Caco-2 (cell line): ENCODE measurements at regions not wholly inside any gene's neighbourhood (a gene's known extent, or its start where the extent isn't known, plus 50 kb on each side); places are given as distances from the start of the nearest gene placed in this dataset.

ENCODE experiments used
- BruUV-seq: library from RNA; stranded (reverse); fragments of 400-500 nt; replicated peaks from 2 replicates; lab custom pipeline; 2021; lab: Mats Ljungman, UMichigan
- CTCF ChIA-PET: fragments of 300-600 bp; sonication (Branson Sonifier 250); formaldehyde crosslinking; loops from one replicate; lab custom pipeline; 2022; ENCODE audit warnings: antibody characterized with exemption; lab: Charles Lee
- POLR2A ChIA-PET: fragments of 300-600 bp; sonication (Branson Sonifier 250); formaldehyde crosslinking; loops from one replicate; lab custom pipeline; 2022; ENCODE audit warnings: antibody characterized with exemption; lab: Charles Lee
- DNase-seq, 2 experiments: peaks; one replicate each; pipeline versions ENCODE4 v3.0.0 to v3.0.0-alpha.2; 2020 to 2022
- H3K27me3 ChIP-seq: replicated peaks from 2 replicates; pipeline ENCODE4 v1.6.0; 2011; ENCODE audit warnings: low read length; ENCODE audit not compliant: control insufficient read depth, insufficient read depth
- H3K36me3 ChIP-seq: 2 replicates; pipeline ENCODE4 v1.5.1; 2011; ENCODE audit warnings: low read length; ENCODE audit not compliant: control insufficient read depth, insufficient read depth
- H3K4me1 ChIP-seq: fragments of 250-450 bp; sonication (Bioruptor Pico); 2 replicates; pipeline ENCODE4 v1.5.1; 2020; ENCODE audit warnings: mild to moderate bottlenecking
- H3K4me3 ChIP-seq: 2 replicates; pipeline ENCODE4 v1.5.1; 2011; ENCODE audit warnings: low read depth, mild to moderate bottlenecking, control low read depth, low read length
- H3K9me3 ChIP-seq: fragments of 250-450 bp; sonication (Bioruptor Pico); 2 replicates; pipeline ENCODE4 v1.5.1; 2020; ENCODE audit warnings: mild to moderate bottlenecking, moderate library complexity
- H3K27ac Mint-ChIP-seq: one replicate; pipeline ENCODE4 v1.8.0; 2022; ENCODE audit warnings: mixed read lengths; ENCODE audit not compliant: unreplicated experiment
- H3K27me3 Mint-ChIP-seq: one replicate; pipeline ENCODE4 v1.8.0; 2022; ENCODE audit warnings: mixed read lengths; ENCODE audit not compliant: insufficient read depth, unreplicated experiment
- H3K36me3 Mint-ChIP-seq: one replicate; pipeline ENCODE4 v1.8.0; 2022; ENCODE audit warnings: mild to moderate bottlenecking, mixed read lengths; ENCODE audit not compliant: insufficient read depth, unreplicated experiment
- H3K4me1 Mint-ChIP-seq: one replicate; pipeline ENCODE4 v1.8.0; 2022; ENCODE audit warnings: low read depth, mixed read lengths; ENCODE audit not compliant: unreplicated experiment
- H3K4me3 Mint-ChIP-seq: one replicate; pipeline ENCODE4 v1.8.0; 2022; ENCODE audit warnings: mild to moderate bottlenecking, moderate library complexity, mixed read lengths; ENCODE audit not compliant: unreplicated experiment
- H3K9me3 Mint-ChIP-seq: one replicate; pipeline ENCODE4 v1.8.0; 2022; ENCODE audit warnings: mixed read lengths; ENCODE audit not compliant: unreplicated experiment
- intact Hi-C: fragments of 100-400 bp; cut with micrococcal nuclease; formaldehyde crosslinking; loops from one replicate; pipeline ENCODE4 v1.10.0; 2022; ENCODE audit not compliant: unreplicated experiment
- TF ChIP-seq, protein P1 (sequence below), 2 experiments: fragments of 200-600 bp in 1 of 2; IDR thresholded peaks; 1 replicate in 1 of 2; 2 replicates in 1 of 2; pipeline versions ENCODE4 v1.5.1 to v1.8.0; 2011 to 2022; ENCODE audit warnings: antibody characterized with exemption in 1 of 2, control low read depth in 1 of 2, inconsistent platforms in 1 of 2, low read depth in 1 of 2, low read length in 1 of 2, mild to moderate bottlenecking in 1 of 2, moderate library complexity in 1 of 2; ENCODE audit not compliant: insufficient read depth in 1 of 2, severe bottlenecking in 1 of 2, unreplicated experiment in 1 of 2

DNA sequence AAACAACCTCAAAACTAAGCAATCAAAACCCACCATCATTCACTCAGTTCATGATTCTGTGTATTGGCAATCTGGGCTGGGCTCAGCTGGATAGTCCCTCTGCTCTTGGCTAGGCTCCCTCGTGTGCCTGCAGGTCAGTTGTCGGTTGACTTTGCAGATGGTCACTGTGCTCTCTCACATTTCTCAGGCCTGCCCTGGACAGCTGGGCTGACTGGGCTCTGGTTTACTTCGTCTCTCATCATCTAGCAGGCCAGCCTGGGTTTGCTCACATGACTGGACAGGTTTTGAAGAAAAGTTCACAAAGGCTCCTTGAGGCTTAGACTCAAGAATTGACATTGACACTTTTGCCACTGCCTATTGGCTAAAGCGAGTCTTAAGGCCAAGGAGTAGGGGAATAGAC lies 105.0 kb upstream of the CTNNB1 start:
- no peak overlapping the region for H3K27ac Mint-ChIP-seq
- TF ChIP-seq, protein P1, sequence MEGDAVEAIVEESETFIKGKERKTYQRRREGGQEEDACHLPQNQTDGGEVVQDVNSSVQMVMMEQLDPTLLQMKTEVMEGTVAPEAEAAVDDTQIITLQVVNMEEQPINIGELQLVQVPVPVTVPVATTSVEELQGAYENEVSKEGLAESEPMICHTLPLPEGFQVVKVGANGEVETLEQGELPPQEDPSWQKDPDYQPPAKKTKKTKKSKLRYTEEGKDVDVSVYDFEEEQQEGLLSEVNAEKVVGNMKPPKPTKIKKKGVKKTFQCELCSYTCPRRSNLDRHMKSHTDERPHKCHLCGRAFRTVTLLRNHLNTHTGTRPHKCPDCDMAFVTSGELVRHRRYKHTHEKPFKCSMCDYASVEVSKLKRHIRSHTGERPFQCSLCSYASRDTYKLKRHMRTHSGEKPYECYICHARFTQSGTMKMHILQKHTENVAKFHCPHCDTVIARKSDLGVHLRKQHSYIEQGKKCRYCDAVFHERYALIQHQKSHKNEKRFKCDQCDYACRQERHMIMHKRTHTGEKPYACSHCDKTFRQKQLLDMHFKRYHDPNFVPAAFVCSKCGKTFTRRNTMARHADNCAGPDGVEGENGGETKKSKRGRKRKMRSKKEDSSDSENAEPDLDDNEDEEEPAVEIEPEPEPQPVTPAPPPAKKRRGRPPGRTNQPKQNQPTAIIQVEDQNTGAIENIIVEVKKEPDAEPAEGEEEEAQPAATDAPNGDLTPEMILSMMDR (IDR thresholded peaks at IDR 0.05; ENCODE audit: insufficient read depth in 1 of 2, low read depth in 1 of 2, low read length in 1 of 2, severe bottlenecking in 1 of 2, unreplicated experiment in 1 of 2): no peak
- H3K36me3 Mint-ChIP-seq: peaks cover 6% of the 10 kb centered on the region
- Histone ChIP-seq H3K27me3 (no peaks in the 10 kb centered on the region), H3K4me1 (no peaks in the 10 kb centered on the region), H3K9me3 (no peaks in the 10 kb centered on the region), H3K4me3 (no peak overlapping the region), H3K36me3 (no peaks in the 10 kb centered on the region)
- POLR2A ChIA-PET: no interaction called here
- H3K4me1 Mint-ChIP-seq: peaks cover 7% of the 10 kb centered on the region
- H3K27me3 Mint-ChIP-seq: no peaks in the 10 kb centered on the region
- H3K9me3 Mint-ChIP-seq: no peaks in the 10 kb centered on the region
- intact Hi-C loops: no loop called here
- CTCF ChIA-PET: no interaction called here
- BruUV-seq: no TSS peak
- H3K4me3 Mint-ChIP-seq: no peak overlapping the region
- no peak for DNase-seq

DNA sequence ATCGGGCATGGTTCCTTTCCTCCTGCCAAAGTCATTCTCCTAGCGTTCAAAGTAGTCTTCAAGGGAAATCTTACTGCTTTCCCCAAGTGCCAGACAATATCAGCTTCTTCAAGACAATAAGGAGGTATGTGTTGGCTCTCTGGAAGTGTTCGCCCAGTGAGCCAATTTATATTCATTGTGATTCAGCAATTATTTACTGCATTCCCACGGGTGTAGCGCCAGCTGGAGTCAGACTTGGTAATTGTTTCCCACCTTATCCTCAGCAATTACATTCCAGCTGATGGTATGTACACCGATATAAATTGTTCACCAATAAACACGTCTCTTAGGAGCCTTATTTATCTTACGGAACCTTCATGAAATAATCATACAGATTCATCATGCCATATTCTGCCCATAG lies 103.6 kb upstream of the CTNNB1 start:
- ChIA-PET POLR2A (no interaction called here), CTCF (no interaction called here)
- peaks cover 7% of the 10 kb centered on the region for H3K4me1 Mint-ChIP-seq
- intact Hi-C loops: no loop called here
- H3K9me3 ChIP-seq: no peaks in the 10 kb centered on the region
- DNase-seq: no peak
- no peak overlapping the region for H3K27ac Mint-ChIP-seq
- peaks cover 2% of the 10 kb centered on the region for H3K4me1 ChIP-seq
- TF ChIP-seq, protein P1 (IDR thresholded peaks at IDR 0.05; ENCODE audit: insufficient read depth in 1 of 2, low read depth in 1 of 2, low read length in 1 of 2, severe bottlenecking in 1 of 2, unreplicated experiment in 1 of 2): no peak
- H3K9me3 Mint-ChIP-seq: no peaks in the 10 kb centered on the region
- no peak overlapping the region for H3K4me3 ChIP-seq
- no peak overlapping the region for H3K4me3 Mint-ChIP-seq
- no peaks in the 10 kb centered on the region for H3K36me3 ChIP-seq
- peaks cover 6% of the 10 kb centered on the region for H3K36me3 Mint-ChIP-seq
- H3K27me3 ChIP-seq: no peaks in the 10 kb centered on the region
- H3K27me3 Mint-ChIP-seq: no peaks in the 10 kb centered on the region
- no TSS peak for BruUV-seq

DNA sequence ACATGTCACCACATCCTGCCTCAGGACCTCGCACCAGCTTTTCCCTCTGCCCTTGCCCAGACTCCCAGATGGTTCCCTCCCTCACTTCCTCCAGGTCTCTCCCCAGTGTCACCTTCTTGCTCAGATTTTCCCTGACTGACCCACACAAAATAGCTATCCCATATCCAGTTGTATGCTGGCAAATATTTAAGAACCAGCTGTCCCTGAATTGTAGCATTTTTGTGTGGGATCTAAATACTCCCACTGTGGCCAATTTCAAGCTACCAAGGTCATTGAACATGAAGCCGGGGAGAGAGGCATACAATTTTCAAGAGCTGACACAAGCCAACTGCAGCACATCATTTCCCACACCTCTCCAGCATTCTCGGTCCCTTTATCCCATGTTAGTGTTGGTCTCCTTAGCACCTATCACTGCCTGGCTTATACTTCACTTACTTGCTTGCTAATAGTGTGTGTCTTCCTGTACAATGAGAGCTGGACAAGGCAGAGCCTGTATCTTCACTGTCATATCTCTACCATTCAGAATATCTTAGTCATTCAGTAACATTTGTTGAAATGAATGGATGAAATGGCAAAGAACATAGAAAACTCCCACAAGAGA lies 101.3 kb upstream of the CTNNB1 start:
- TF ChIP-seq, protein P1 (IDR thresholded peaks at IDR 0.05; ENCODE audit: insufficient read depth in 1 of 2, low read depth in 1 of 2, low read length in 1 of 2, severe bottlenecking in 1 of 2, unreplicated experiment in 1 of 2): no peak
- ChIA-PET POLR2A (no interaction called here), CTCF (no interaction called here)
- intact Hi-C loops: no loop called here
- Histone ChIP-seq H3K36me3 (no peaks in the 10 kb centered on the region), H3K4me1 (peaks cover 25% of the 10 kb centered on the region), H3K9me3 (no peaks in the 10 kb centered on the region), H3K4me3 (no peak overlapping the region), H3K27me3 (no peaks in the 10 kb centered on the region)
- Mint-ChIP-seq H3K27ac (no peak overlapping the region), H3K4me1 (peaks cover 7% of the 10 kb centered on the region), H3K4me3 (no peak overlapping the region), H3K27me3 (no peaks in the 10 kb centered on the region), H3K9me3 (no peaks in the 10 kb centered on the region), H3K36me3 (peaks cover 6% of the 10 kb centered on the region)
- no peak for DNase-seq
- BruUV-seq: no TSS peak
